A549 (cell line): ENCODE measurements at regions not wholly inside any gene's neighbourhood (a gene's known extent, or its start where the extent isn't known, plus 50 kb on each side); places are given as distances from the start of the nearest gene placed in this dataset.

Source experiments
- ATAC-seq, 2 experiments: fragments of 200-7000 bp in 1 of 2; fragments of >200 bp in 1 of 2; cut with Nextera tagmentation in 1 of 2; cut with Tn5 transposase in 1 of 2; 3 replicates each; pipeline versions ENCODE4 v1.8.0 to v1.9.1; 2018 to 2020; ENCODE audit warnings: mild to moderate bottlenecking in 1 of 2, moderate library complexity in 1 of 2
- CTCF ChIA-PET: fragments of 300-600 bp; sonication (Branson Sonifier 250); formaldehyde crosslinking; extraction: SDS; loops from one replicate; lab custom pipeline; 2021; ENCODE audit warnings: antibody characterized with exemption, inconsistent platforms; lab: Yijun Ruan, JAX
- POLR2A ChIA-PET: fragments of 350-600 bp; formaldehyde crosslinking; extraction: SDS; loops from one replicate; lab custom pipeline; 2021; ENCODE audit warnings: antibody characterized with exemption, inconsistent platforms; lab: Yijun Ruan, JAX
- DNase-seq, 2 experiments: peaks; one replicate each; pipeline versions ENCODE4 v3.0.0 to v3.0.0-alpha.2; 2011 to 2016; ENCODE audit warnings: low read depth in 1 of 2, low spot score in 1 of 2
- FAIRE-seq: peaks from 2 replicates; lab custom pipeline; 2011; peaks lifted over from hg19 to GRCh38; lab: Jason Lieb, UNC
- H3K27ac ChIP-seq, 2 experiments: fragments of >200 bp; sonication (Bioruptor Twin); formaldehyde crosslinking; 3 replicates each; pipeline ENCODE4 v1.5.1; 2016 to 2017
- H3K4me1 ChIP-seq: fragments of >200 bp; sonication (Bioruptor Twin); formaldehyde crosslinking; 3 replicates; pipeline ENCODE4 v1.6.1; 2016
- H3K4me2 ChIP-seq: fragments of >200 bp; sonication (Bioruptor Twin); formaldehyde crosslinking; 3 replicates; pipeline ENCODE4 v1.6.1; 2016
- H3K4me3 ChIP-seq: fragments of >200 bp; sonication (Bioruptor Twin); formaldehyde crosslinking; 3 replicates; pipeline ENCODE4 v1.5.1; 2016
- H3K9me3 ChIP-seq: fragments of >200 bp; sonication (Bioruptor Twin); formaldehyde crosslinking; 3 replicates; pipeline ENCODE4 v1.6.1; 2016
- ATOH8 ChIP-seq: fragments of 250-450 bp; sonication (Bioruptor Pico); IDR thresholded peaks from 2 replicates; pipeline ENCODE4 v1.5.0; 2020; ENCODE audit warnings: low read depth, mild to moderate bottlenecking, moderate library complexity
- CBX2 ChIP-seq: fragments of 200-600 bp; sonication (generic); IDR thresholded peaks from 2 replicates; pipeline ENCODE4 v1.6.1; 2016; ENCODE audit warnings: low read depth, mild to moderate bottlenecking, borderline replicate concordance
- CBX8 ChIP-seq: fragments of 200-600 bp; sonication (generic); IDR thresholded peaks from 2 replicates; pipeline ENCODE4 v1.6.1; 2016
- ESRRA ChIP-seq: fragments of 150-350 bp; IDR thresholded peaks from 2 replicates; pipeline ENCODE4 v1.6.1; 2014; ENCODE audit warnings: mild to moderate bottlenecking, low read length, borderline replicate concordance
- FOSB ChIP-seq: fragments of 250-450 bp; sonication (Bioruptor Pico); IDR thresholded peaks from 2 replicates; pipeline ENCODE4 v1.5.0; 2020; ENCODE audit warnings: mild to moderate bottlenecking, moderate library complexity
- FOSL2 ChIP-seq, 2 experiments: fragments of 450-650 bp in 1 of 2; fragments of >200 bp in 1 of 2; sonication (Bioruptor Twin) in 1 of 2; formaldehyde crosslinking; IDR thresholded peaks; 2 replicates each; pipeline versions ENCODE4 v1.5.0 to v1.6.1; 2016 to 2020; ENCODE audit warnings: mild to moderate bottlenecking in 1 of 2, moderate library complexity in 1 of 2
- GATA3 ChIP-seq: IDR thresholded peaks from 2 replicates; pipeline ENCODE4 v1.6.1; 2012; ENCODE audit warnings: borderline replicate concordance
- HEYL ChIP-seq: fragments of 250-450 bp; sonication (Bioruptor Pico); IDR thresholded peaks from 2 replicates; pipeline ENCODE4 v1.8.0; 2021; ENCODE audit warnings: mild to moderate bottlenecking, moderate library complexity
- HMGXB4 ChIP-seq: fragments of 250-450 bp; sonication (Bioruptor Pico); IDR thresholded peaks from 2 replicates; pipeline ENCODE4 v1.5.0; 2021; ENCODE audit warnings: mild to moderate bottlenecking, moderate library complexity, borderline replicate concordance
- JUN ChIP-seq, 2 experiments: fragments of >200 bp; sonication (Bioruptor Twin); formaldehyde crosslinking; IDR thresholded peaks; 2 replicates in 1 of 2; 3 replicates in 1 of 2; pipeline ENCODE4 v1.6.1; 2016 to 2017
- JUNB ChIP-seq: fragments of >200 bp; sonication (Bioruptor Twin); formaldehyde crosslinking; IDR thresholded peaks from 2 replicates; pipeline ENCODE4 v1.6.1; 2016
- MAFK ChIP-seq: fragments of 450-650 bp; IDR thresholded peaks from 2 replicates; pipeline ENCODE4 v1.6.1; 2014; ENCODE audit not compliant: partially characterized antibody
- MAX ChIP-seq: IDR thresholded peaks from 2 replicates; pipeline ENCODE4 v1.6.1; 2012
- RFX5 ChIP-seq: fragments of 450-650 bp; IDR thresholded peaks from 2 replicates; pipeline ENCODE4 v1.7.1; 2014; ENCODE audit warnings: antibody characterized with exemption, mild to moderate bottlenecking, moderate library complexity
- USF2 ChIP-seq: fragments of 450-650 bp; IDR thresholded peaks from 2 replicates; pipeline ENCODE4 v1.6.1; 2014; ENCODE audit warnings: antibody characterized with exemption
- ZSCAN20 ChIP-seq: fragments of 250-450 bp; sonication (Bioruptor Pico); IDR thresholded peaks from 2 replicates; pipeline ENCODE4 v1.8.0; 2022; ENCODE audit warnings: mild to moderate bottlenecking, moderate library complexity
- WGBS: methylation state at CpG from one replicate; pipeline ENCODE4 v1.1.6; 2017; ENCODE audit errors: missing lambda C conversion rate; 5-methylcytosine and 5-hydroxymethylcytosine counted together

- ATAC-seq = peak; percentile 74 to 83
- FAIRE-seq = peak; percentile 98
- no peak overlapping the region for H3K4me3 ChIP-seq
- H3K9me3 ChIP-seq = no peaks in the 10 kb centered on the region
- 0% methylated on average over 3 of the region's 3 CpGs for WGBS
- peak overlapping the region; percentile 73 for H3K4me2 ChIP-seq
- TF ChIP-seq JUNB (peak; percentile 50), ZSCAN20 (CRISPR knock-in tag) (no peak), ESRRA (peak; percentile 65), USF2 (peak; percentile 56), GATA3 (peak; percentile 50; the same call in 1 of the 2 replicates), FOSL2 (IDR thresholded peaks at IDR 0.05) (peak; percentile 46), FOSL2 (CRISPR knock-in tag; IDR thresholded peaks at IDR 0.05) (peak; percentile 90), CBX2 (no peak), HEYL (CRISPR knock-in tag) (no peak), ATOH8 (CRISPR knock-in tag) (no peak), RFX5 (no peak), CBX8 (no peak), HMGXB4 (CRISPR knock-in tag) (no peak), JUN (IDR thresholded peaks at IDR 0.05) (peak in 1 of 2 experiments; percentile 34; a peak in 2 of 5 replicates)
- peaks cover 84% of the 10 kb centered on the region for H3K4me1 ChIP-seq
- peak; percentile 32 to 85 for DNase-seq
- H3K27ac ChIP-seq = peak overlapping the region; percentile 60 to 71
- POLR2A ChIA-PET = interaction anchor here (1.6 kb wide), 1 partner anchor 16 kb away, joined by 18 read pairs; no protein-coding TSS in a partner anchor
- CTCF ChIA-PET = interaction anchor here (0.9 kb wide), 1 partner anchor 10 kb away, joined by 3 read pairs; no protein-coding TSS in a partner anchor
Observed at GRCh38 chrX:20378233-20378920, 111.7 kb upstream of the RPS6KA3 start.

GRCh38 chrX:20374900-20375438, 108.3 kb upstream of the RPS6KA3 start:
- Histone ChIP-seq H3K9me3 (no peaks in the 10 kb centered on the region), H3K27ac (peak overlapping the region in 1 of 2 experiments; percentile 47; a peak in 4 of 6 replicates), H3K4me1 (peaks cover 64% of the 10 kb centered on the region), H3K4me2 (peak overlapping the region; percentile 76), H3K4me3 (no peak overlapping the region)
- DNase-seq (no peak), FAIRE-seq (peak; percentile 36), ATAC-seq (no peak)
- peak; percentile 18; the same call in 1 of the 2 replicates for TF ChIP-seq GATA3
- TF ChIP-seq FOSL2 (IDR thresholded peaks at IDR 0.05) = no peak
- TF ChIP-seq FOSL2 (CRISPR knock-in tag; IDR thresholded peaks at IDR 0.05) = 0 out of 2 replicates have a peak, but pooled peaks have one; percentile 21
- no peak for TF ChIP-seq ESRRA
- peak; percentile 45 for TF ChIP-seq MAX
- TF ChIP-seq MAFK = peak; percentile 90
- CTCF ChIA-PET = no interaction called here
- WGBS = 51% methylated on average over 4 of the region's 4 CpGs
- POLR2A ChIA-PET = no interaction called here

- POLR2A ChIA-PET = no interaction called here
- Histone ChIP-seq H3K4me2 (peak overlapping the region; percentile 76), H3K9me3 (no peaks in the 10 kb centered on the region), H3K4me3 (no peak overlapping the region), H3K27ac (peak overlapping the region; percentile 47 to 68; a peak in 5 of 6 replicates), H3K4me1 (peaks cover 59% of the 10 kb centered on the region)
- 72% methylated on average over 4 of the region's 4 CpGs for WGBS
- DNase-seq (no peak), ATAC-seq (no peak), FAIRE-seq (peak; percentile 39)
- TF ChIP-seq FOSB (CRISPR knock-in tag) = no peak
- TF ChIP-seq CBX8 = no peak
- CTCF ChIA-PET = no interaction called here
Observed at GRCh38 chrX:20374450-20374849, 107.7 kb upstream of the RPS6KA3 start.
